Cardiac muscle cell (in vitro differentiated cells and primary cell): ENCODE measurements at regions not wholly inside any gene's neighbourhood (a gene's known extent, or its start where the extent isn't known, plus 50 kb on each side); places are given as distances from the start of the nearest gene placed in this dataset.
A peak's percentile ranks its signal among the peaks of the same experiment; 100 is the strongest.

ENCODE experiments used
- DNase-seq, 2 donors: peaks; one replicate each; pipeline versions ENCODE4 v3.0.0 to v3.0.0-alpha.2; 2010 to 2017; ENCODE audit warnings: low read depth in 1 of 2, low spot score in 1 of 2
- H3K27ac ChIP-seq: fragments of 200-600 bp; sonication (generic); 2 replicates; pipeline ENCODE4 v1.5.1; 2016
- H3K27me3 ChIP-seq: fragments of 200-600 bp; sonication (generic); 2 replicates; pipeline ENCODE4 v1.6.0; 2016; ENCODE audit warnings: control low read depth
- H3K36me3 ChIP-seq: fragments of 200-600 bp; sonication (generic); 2 replicates; pipeline ENCODE4 v1.5.1; 2016; ENCODE audit warnings: control low read depth
- H3K4me1 ChIP-seq: fragments of 200-600 bp; sonication (generic); 2 replicates; pipeline ENCODE4 v1.8.1; 2017; ENCODE audit warnings: low read depth, mild to moderate bottlenecking, mixed run types
- H3K4me3 ChIP-seq: fragments of 200-600 bp; sonication (generic); 2 replicates; pipeline ENCODE4 v1.5.1; 2016; ENCODE audit warnings: mild to moderate bottlenecking
- H3K9me3 ChIP-seq: fragments of 200-600 bp; sonication (generic); 2 replicates; pipeline ENCODE4 v1.5.1; 2017; ENCODE audit warnings: low read depth, mild to moderate bottlenecking, control low read depth
- TF ChIP-seq, protein P1 (sequence below): IDR thresholded peaks from 2 replicates; pipeline ENCODE4 v1.5.1; 2012; ENCODE audit warnings: low read depth, mild to moderate bottlenecking, low read length

DNA sequence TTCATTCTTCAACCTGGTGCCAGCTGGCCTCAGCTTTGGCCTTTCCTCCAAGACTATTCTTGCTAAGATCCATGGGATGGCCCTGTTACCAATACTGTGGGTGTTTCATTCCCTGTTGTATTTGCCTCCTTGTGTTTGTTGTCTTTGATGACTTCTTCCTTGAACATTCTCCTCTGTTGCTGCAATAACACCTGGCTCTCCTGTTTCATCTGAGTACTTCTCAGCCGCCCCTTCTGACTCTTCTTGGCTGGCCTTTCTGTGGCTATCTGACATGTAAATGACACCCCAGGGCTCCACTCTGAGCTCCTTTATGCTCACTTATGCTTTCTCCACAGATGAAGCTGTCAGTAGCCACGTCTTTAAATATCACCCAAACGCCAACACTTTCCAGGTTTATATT is 302.7 kb upstream of the CHRNA7 start:
- no peak for DNase-seq
- Histone ChIP-seq H3K36me3 (no peaks in the 10 kb centered on the region), H3K27me3 (no peaks in the 10 kb centered on the region), H3K4me1 (no peaks in the 10 kb centered on the region), H3K9me3 (no peaks in the 10 kb centered on the region), H3K4me3 (no peak overlapping the region), H3K27ac (no peak overlapping the region)
- TF ChIP-seq, protein P1, sequence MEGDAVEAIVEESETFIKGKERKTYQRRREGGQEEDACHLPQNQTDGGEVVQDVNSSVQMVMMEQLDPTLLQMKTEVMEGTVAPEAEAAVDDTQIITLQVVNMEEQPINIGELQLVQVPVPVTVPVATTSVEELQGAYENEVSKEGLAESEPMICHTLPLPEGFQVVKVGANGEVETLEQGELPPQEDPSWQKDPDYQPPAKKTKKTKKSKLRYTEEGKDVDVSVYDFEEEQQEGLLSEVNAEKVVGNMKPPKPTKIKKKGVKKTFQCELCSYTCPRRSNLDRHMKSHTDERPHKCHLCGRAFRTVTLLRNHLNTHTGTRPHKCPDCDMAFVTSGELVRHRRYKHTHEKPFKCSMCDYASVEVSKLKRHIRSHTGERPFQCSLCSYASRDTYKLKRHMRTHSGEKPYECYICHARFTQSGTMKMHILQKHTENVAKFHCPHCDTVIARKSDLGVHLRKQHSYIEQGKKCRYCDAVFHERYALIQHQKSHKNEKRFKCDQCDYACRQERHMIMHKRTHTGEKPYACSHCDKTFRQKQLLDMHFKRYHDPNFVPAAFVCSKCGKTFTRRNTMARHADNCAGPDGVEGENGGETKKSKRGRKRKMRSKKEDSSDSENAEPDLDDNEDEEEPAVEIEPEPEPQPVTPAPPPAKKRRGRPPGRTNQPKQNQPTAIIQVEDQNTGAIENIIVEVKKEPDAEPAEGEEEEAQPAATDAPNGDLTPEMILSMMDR = no peak

DNA sequence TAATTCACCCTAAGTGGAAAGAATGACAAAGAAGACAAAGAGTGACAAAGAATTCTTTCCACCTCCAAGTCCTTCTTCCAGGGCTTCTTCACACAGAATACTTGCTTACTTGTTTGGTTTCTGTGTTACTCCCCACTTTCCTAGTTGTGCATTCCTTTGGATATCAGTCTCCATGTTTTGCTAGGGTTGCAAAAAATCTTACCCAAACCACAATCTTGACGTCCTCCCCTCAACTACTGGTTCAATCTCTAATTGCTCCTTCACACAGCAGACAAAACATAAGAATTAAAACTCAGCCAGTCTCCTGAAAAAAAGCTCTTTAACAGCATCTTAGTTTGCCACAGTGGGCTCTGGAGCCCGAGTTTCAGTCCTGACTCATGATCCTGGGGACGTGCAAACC is 297.6 kb upstream of the CHRNA7 start:
- no peak for DNase-seq
- H3K4me3 ChIP-seq = no peak overlapping the region
- TF ChIP-seq, protein P1 = no peak
- H3K27me3 ChIP-seq = no peaks in the 10 kb centered on the region
- H3K36me3 ChIP-seq = no peaks in the 10 kb centered on the region
- H3K4me1 ChIP-seq = no peaks in the 10 kb centered on the region
- H3K9me3 ChIP-seq = no peaks in the 10 kb centered on the region
- H3K27ac ChIP-seq = no peak overlapping the region

DNA sequence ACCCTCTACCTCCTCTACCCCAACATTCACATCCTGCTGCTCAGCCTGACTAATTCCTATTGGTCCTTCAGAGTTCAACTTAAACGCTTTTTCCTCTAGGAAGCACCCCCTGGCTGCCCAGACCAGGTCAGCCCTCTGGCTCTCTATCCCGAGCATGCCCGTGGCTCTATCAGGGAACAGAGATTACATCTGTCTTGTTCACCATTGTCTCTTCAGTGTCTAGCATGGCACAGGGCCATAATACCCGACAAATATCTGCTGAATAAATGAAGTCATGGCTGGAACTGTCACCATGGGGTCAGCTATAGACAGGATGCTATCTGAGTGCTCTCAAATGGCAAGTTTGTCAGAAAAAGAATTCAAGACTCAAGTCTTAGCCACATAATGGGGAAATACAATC is 296.9 kb upstream of the CHRNA7 start:
- no peak overlapping the region for H3K27ac ChIP-seq
- no peaks in the 10 kb centered on the region for H3K9me3 ChIP-seq
- TF ChIP-seq, protein P1 = no peak
- no peak for DNase-seq
- no peaks in the 10 kb centered on the region for H3K4me1 ChIP-seq
- no peak overlapping the region for H3K4me3 ChIP-seq
- no peaks in the 10 kb centered on the region for H3K36me3 ChIP-seq
- H3K27me3 ChIP-seq = no peaks in the 10 kb centered on the region

DNA sequence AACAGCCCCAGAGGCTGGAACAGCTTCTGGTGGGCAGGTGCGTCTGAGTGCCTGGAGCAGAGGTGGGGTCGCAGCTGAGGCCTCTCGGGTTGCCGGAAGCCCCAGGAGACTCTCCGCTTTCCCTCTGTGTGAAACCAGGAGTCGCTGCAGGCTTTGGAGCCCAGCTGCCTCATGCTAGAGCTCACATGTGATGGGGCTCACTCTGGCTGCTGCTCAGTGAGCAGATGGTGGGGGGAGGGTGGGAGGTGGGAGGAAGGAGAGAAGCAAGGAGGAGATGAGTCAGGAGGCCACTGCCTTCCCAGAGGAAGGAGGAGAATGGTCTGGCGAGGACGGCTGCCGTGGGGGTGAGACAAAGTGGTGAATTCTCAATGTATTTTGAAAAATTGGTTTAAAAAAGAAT is 290.1 kb upstream of the CHRNA7 start:
- TF ChIP-seq, protein P1 = no peak
- no peaks in the 10 kb centered on the region for H3K9me3 ChIP-seq
- H3K36me3 ChIP-seq = no peaks in the 10 kb centered on the region
- no peak overlapping the region for H3K27ac ChIP-seq
- no peaks in the 10 kb centered on the region for H3K4me1 ChIP-seq
- no peak overlapping the region for H3K4me3 ChIP-seq
- no peaks in the 10 kb centered on the region for H3K27me3 ChIP-seq
- peak in 1 of 2 donors; percentile 13 for DNase-seq

DNA sequence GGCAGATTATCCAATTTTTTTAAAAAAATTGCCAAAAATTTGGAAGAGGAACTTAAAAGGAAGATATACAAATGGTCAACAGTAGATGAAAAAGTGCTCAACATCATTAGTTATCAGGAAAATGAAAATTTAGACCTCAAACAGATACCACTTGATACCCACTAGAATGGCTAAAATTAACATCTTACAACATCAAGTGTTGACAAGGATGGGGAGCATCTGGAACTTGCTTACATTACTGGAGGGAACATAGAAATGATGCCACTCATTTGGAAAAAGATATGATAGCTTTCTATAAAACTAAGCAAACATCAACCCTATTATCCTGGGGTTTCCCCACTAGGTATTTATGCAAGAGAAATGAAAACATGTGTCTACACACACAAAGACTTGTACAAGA is 284.5 kb upstream of the CHRNA7 start:
- H3K4me3 ChIP-seq = no peak overlapping the region
- no peak overlapping the region for H3K27ac ChIP-seq
- no peaks in the 10 kb centered on the region for H3K9me3 ChIP-seq
- no peak for DNase-seq
- no peaks in the 10 kb centered on the region for H3K4me1 ChIP-seq
- TF ChIP-seq, protein P1 = no peak
- H3K27me3 ChIP-seq = no peaks in the 10 kb centered on the region
- no peaks in the 10 kb centered on the region for H3K36me3 ChIP-seq
